ENCODE measurements at regions not wholly inside any gene's neighbourhood (a gene's known extent, or its start where the extent isn't known, plus 50 kb on each side); places are given as distances from the start of the nearest gene placed in this dataset.
A peak's percentile ranks its signal among the peaks of the same experiment; 100 is the strongest.

- H3K27ac ChIP-seq (ENCODE audit: low read length) = peak overlapping the region; percentile 50; the same call in 1 of the 2 replicates
- peaks cover 27% of the 10 kb centered on the region for H3K4me1 ChIP-seq (ENCODE audit: low read length)
- no peak for TF ChIP-seq CTCF (IDR thresholded peaks at IDR 0.05; ENCODE audit: low read length)
- no peak for TF ChIP-seq EZH2 (optimal IDR thresholded peaks at IDR 0.05; ENCODE audit: low read depth, low read length)
- TF ChIP-seq EZH2phosphoT487 (IDR thresholded peaks at IDR 0.05; ENCODE audit: low read length) = no peak
- no peaks in the 10 kb centered on the region for H3K9me3 ChIP-seq (replicated peaks; ENCODE audit: insufficient read depth, low read length)
- H3K4me2 ChIP-seq (ENCODE audit: low read depth, low read length) = peak overlapping the region; percentile 33; the same call in 1 of the 2 replicates
- no peaks in the 10 kb centered on the region for H3K36me3 ChIP-seq (replicated peaks; ENCODE audit: insufficient read depth, low read length)
- no peaks in the 10 kb centered on the region for H3K9me2 ChIP-seq (replicated peaks; ENCODE audit: insufficient read depth, low read length)
- no peaks in the 10 kb centered on the region for H3K27me3 ChIP-seq (replicated peaks; ENCODE audit: insufficient read depth, low read length)
- peak; percentile 71 for DNase-seq
- H2AFZ ChIP-seq (ENCODE audit: low read length) = 0 out of 2 replicates have a peak overlapping the region, but pooled peaks have one; percentile 33
- no peaks in the 10 kb centered on the region for H4K20me1 ChIP-seq (ENCODE audit: insufficient read depth, low read length)
- H3F3A ChIP-seq (ENCODE audit: insufficient read depth, low read length) = no peaks in the 10 kb centered on the region
- no peak overlapping the region for H3K4me3 ChIP-seq (ENCODE audit: low read length)
- no peak overlapping the region for H3K9ac ChIP-seq (ENCODE audit: low read length)
- no peaks in the 10 kb centered on the region for H3K79me2 ChIP-seq (ENCODE audit: low read length)
These were observed 586.0 kb upstream of the AADAT start for GRCh38 chr4:170675568-170676262.

- Histone ChIP-seq H3K4me2 (ENCODE audit: low read depth, low read length) (no peak overlapping the region), H3K36me3 (replicated peaks; ENCODE audit: insufficient read depth, low read length) (no peaks in the 10 kb centered on the region), H3K27ac (ENCODE audit: low read length) (no peak overlapping the region), H2AFZ (ENCODE audit: low read length) (no peak overlapping the region), H3K9ac (ENCODE audit: low read length) (no peak overlapping the region), H3F3A (ENCODE audit: insufficient read depth, low read length) (no peaks in the 10 kb centered on the region), H3K9me3 (replicated peaks; ENCODE audit: insufficient read depth, low read length) (no peaks in the 10 kb centered on the region), H4K20me1 (ENCODE audit: insufficient read depth, low read length) (no peaks in the 10 kb centered on the region), H3K9me2 (replicated peaks; ENCODE audit: insufficient read depth, low read length) (no peaks in the 10 kb centered on the region), H3K79me2 (ENCODE audit: low read length) (no peaks in the 10 kb centered on the region), H3K4me1 (ENCODE audit: low read length) (peaks cover 27% of the 10 kb centered on the region), H3K27me3 (replicated peaks; ENCODE audit: insufficient read depth, low read length) (no peaks in the 10 kb centered on the region), H3K4me3 (ENCODE audit: low read length) (no peak overlapping the region)
- no peak for TF ChIP-seq EZH2 (optimal IDR thresholded peaks at IDR 0.05; ENCODE audit: low read depth, low read length)
- no peak for TF ChIP-seq CTCF (IDR thresholded peaks at IDR 0.05; ENCODE audit: low read length)
- no peak for TF ChIP-seq EZH2phosphoT487 (IDR thresholded peaks at IDR 0.05; ENCODE audit: low read length)
- DNase-seq = no peak
These were observed 584.4 kb upstream of the AADAT start for GRCh38 chr4:170674176-170674575.

GRCh38 chr4:170672381-170672965 is 582.7 kb upstream of the AADAT start:
- H3K4me1 ChIP-seq (ENCODE audit: low read length) = peaks cover 27% of the 10 kb centered on the region
- no peak overlapping the region for H3K4me2 ChIP-seq (ENCODE audit: low read depth, low read length)
- no peaks in the 10 kb centered on the region for H3K27me3 ChIP-seq (replicated peaks; ENCODE audit: insufficient read depth, low read length)
- H3K36me3 ChIP-seq (replicated peaks; ENCODE audit: insufficient read depth, low read length) = no peaks in the 10 kb centered on the region
- no peak overlapping the region for H3K27ac ChIP-seq (ENCODE audit: low read length)
- H4K20me1 ChIP-seq (ENCODE audit: insufficient read depth, low read length) = no peaks in the 10 kb centered on the region
- no peak overlapping the region for H3K4me3 ChIP-seq (ENCODE audit: low read length)
- H2AFZ ChIP-seq (ENCODE audit: low read length) = no peak overlapping the region
- H3K9ac ChIP-seq (ENCODE audit: low read length) = no peak overlapping the region
- H3F3A ChIP-seq (ENCODE audit: insufficient read depth, low read length) = no peaks in the 10 kb centered on the region
- no peak for DNase-seq
- no peaks in the 10 kb centered on the region for H3K79me2 ChIP-seq (ENCODE audit: low read length)
- H3K9me2 ChIP-seq (replicated peaks; ENCODE audit: insufficient read depth, low read length) = no peaks in the 10 kb centered on the region
- no peaks in the 10 kb centered on the region for H3K9me3 ChIP-seq (replicated peaks; ENCODE audit: insufficient read depth, low read length)
- TF ChIP-seq EZH2 (optimal IDR thresholded peaks at IDR 0.05; ENCODE audit: low read depth, low read length) (no peak), EZH2phosphoT487 (IDR thresholded peaks at IDR 0.05; ENCODE audit: low read length) (no peak), CTCF (IDR thresholded peaks at IDR 0.05; ENCODE audit: low read length) (no peak)
